OCI-LY7 (cell line): ENCODE measurements at regions not wholly inside any gene's neighbourhood (a gene's known extent, or its start where the extent isn't known, plus 50 kb on each side); places are given as distances from the start of the nearest gene placed in this dataset.

Experiments used
- CTCF ChIP-seq: fragments of 200-600 bp; sonication (generic); conservative IDR thresholded peaks from 2 replicates; pipeline ENCODE4 v1.5.1; 2014; ENCODE audit warnings: mild to moderate bottlenecking, antibody characterized with exemption, low read length, moderate library complexity, mixed read lengths
- EZH2phosphoT487 ChIP-seq: fragments of 200-600 bp; sonication (generic); IDR thresholded peaks from 2 replicates; pipeline ENCODE4 v1.6.1; 2018; ENCODE audit warnings: low read depth, borderline replicate concordance, mild to moderate bottlenecking, mixed run types, antibody characterized with exemption, low read length, moderate library complexity, mixed read lengths

DNA sequence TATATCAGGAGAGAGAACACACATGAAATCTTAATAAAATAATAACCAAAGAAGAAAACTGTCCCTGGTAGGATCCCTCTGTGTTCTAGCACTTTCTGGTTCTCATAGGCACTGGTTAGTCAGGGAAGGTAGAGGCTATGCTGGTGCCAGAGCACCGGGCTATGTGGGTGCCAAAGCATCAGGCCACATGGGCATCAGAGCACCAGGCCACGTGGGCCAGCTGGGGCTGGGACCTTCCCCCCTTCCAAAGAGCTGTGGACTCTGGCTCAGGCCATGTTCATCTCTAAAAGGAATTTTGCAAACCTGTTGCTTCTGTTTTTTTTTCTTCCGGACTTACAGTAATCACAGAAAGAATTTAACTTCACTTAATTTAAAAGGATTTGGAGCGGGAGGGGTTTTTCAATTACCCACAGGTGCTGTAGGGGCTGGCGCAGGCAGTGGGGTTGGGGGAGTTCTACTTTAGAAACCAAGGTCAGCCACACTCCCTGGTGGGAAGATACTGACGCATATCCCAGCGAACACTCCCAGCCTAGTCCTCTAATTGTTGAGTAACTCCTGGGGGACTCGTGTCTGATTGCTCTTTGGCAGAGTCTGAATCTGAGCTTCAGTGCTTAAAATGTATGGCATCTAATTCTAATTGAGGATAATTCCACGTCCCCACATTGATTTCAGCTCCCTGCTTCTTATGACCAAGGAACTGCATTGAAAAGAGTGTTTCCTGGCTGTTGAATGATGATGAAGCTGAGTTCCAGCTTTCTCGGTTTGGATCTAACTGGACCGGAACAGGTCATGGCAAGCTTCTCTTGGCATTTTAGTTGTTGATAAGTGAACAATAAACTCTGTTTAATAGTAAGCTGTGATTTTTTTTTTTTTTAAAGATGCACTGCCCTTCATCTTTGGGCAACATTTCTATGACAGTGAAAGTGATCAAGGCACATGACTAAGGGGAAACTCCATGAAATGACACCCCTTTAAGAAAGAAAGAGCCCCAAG, 110.7 kb upstream of the FZD8 start:
- TF ChIP-seq CTCF (no peak), EZH2phosphoT487 (no peak)
